LNCaP clone FGC (cell line): ENCODE measurements at regions not wholly inside any gene's neighbourhood (a gene's known extent, or its start where the extent isn't known, plus 50 kb on each side); places are given as distances from the start of the nearest gene placed in this dataset.

Experiments used
- DNase-seq: peaks from one replicate; pipeline ENCODE4 v3.0.0-alpha.2; 2011; ENCODE audit warnings: low read depth
- H3K4me3 ChIP-seq: 2 replicates; pipeline ENCODE4 v1.5.1; 2011; ENCODE audit warnings: mild to moderate bottlenecking, low read depth, low read length, control low read depth
- TF ChIP-seq, protein P1 (sequence below): IDR thresholded peaks from 2 replicates; pipeline ENCODE4 v1.5.1; 2012; ENCODE audit warnings: mild to moderate bottlenecking; ENCODE audit not compliant: control insufficient read depth, insufficient read depth; ENCODE audit errors: extremely low read depth

DNA sequence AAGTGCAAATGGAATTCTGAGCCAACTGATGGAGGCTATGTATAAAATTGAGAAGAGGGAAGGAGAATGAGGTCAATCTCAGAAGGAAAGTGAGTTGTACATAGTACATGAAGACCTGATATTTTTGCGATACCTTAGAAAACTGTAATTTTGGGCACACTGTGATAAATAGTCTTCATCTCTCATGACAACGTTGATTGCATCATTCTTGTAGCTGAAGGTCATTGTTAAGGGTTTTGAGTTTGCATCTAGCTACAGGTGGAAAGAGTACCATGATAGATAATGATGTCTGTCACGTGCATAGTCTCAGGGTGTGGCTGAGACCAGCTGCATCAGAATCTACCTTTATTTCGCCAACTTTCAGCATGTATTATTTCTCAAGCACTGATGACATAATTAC, 435.4 kb upstream of the MDFIC2 start:
- TF ChIP-seq, protein P1, sequence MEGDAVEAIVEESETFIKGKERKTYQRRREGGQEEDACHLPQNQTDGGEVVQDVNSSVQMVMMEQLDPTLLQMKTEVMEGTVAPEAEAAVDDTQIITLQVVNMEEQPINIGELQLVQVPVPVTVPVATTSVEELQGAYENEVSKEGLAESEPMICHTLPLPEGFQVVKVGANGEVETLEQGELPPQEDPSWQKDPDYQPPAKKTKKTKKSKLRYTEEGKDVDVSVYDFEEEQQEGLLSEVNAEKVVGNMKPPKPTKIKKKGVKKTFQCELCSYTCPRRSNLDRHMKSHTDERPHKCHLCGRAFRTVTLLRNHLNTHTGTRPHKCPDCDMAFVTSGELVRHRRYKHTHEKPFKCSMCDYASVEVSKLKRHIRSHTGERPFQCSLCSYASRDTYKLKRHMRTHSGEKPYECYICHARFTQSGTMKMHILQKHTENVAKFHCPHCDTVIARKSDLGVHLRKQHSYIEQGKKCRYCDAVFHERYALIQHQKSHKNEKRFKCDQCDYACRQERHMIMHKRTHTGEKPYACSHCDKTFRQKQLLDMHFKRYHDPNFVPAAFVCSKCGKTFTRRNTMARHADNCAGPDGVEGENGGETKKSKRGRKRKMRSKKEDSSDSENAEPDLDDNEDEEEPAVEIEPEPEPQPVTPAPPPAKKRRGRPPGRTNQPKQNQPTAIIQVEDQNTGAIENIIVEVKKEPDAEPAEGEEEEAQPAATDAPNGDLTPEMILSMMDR = no peak
- H3K4me3 ChIP-seq = no peak overlapping the region
- DNase-seq = no peak

DNA sequence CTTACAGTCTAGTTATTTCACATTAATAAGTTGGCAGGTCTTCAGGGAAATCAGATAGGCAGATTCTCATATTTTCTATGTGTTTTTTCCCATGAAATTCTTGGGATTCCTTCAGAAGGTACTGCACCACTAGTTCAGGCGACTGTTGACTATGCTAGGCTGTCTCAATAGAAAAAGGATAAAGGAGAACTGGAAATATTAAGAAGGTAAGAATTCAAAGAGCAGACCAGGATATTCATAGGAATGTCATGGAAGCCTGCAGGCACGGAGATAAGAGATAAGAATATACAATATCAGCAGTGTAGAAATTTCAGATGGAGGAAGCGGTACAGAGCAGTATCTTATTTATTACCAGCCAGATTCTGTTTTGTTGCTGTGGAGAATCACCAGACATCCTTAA, 432.1 kb upstream of the MDFIC2 start:
- no peak overlapping the region for H3K4me3 ChIP-seq
- TF ChIP-seq, protein P1 = no peak
- DNase-seq = no peak

DNA sequence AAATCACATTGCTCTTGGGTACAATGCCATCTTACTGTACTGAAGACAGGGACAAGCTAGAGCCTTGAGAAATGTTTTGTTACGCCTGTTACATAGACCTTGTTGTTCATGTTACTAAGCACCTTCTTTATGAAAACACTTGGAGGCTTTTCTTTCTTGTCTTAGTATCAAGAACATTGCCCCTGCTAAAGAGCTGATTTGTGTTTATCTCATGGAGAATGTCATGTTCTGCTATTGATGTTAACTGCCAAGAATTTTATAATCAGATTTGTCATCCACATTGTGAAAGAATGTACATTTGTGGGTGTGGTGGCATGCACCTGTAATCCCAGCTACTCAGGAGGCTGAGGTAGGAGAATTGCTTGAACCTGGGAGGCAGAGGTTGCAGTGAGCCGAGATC, 431.3 kb upstream of the MDFIC2 start:
- no peak for DNase-seq
- TF ChIP-seq, protein P1 = no peak
- no peak overlapping the region for H3K4me3 ChIP-seq

DNA sequence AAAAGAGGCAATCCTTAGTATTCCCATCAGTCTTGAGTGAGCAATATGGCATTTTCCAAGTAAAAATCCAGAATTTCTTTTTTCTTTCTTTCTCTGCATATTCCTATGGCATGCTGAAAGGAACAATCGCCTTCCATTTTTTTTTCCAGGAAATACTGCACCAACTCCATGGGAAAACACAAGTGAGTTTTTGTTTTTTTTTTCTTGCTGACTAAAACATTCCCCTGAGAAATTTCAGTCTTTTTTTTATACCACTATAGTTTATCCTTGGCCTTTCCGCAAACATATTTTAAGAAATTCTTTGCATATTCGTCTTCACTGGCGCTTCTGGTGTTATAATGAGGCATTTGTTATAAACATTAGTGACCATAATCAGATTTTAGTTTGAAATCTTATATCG, 429.6 kb upstream of the MDFIC2 start:
- TF ChIP-seq, protein P1 = no peak
- H3K4me3 ChIP-seq = no peak overlapping the region
- no peak for DNase-seq

DNA sequence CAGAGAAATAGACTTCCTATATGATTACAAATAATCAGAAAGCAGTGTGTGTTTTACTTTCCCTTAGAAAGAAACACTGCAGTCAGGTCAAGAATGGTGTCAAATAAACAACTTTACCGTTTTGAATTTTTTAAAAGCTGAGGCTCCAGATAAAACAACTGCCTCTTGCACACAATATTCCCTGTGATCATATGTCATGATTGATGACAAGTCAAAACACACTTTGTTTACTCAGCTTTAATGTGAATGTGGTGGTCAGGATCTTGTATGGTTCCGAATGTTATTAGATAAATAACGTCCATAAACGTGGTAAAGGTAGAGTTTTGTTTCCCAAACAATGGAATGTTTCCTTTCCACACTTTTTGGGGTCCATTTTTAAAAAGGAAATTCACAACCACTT, 428.4 kb upstream of the MDFIC2 start:
- no peak for DNase-seq
- TF ChIP-seq, protein P1 = no peak
- H3K4me3 ChIP-seq = no peak overlapping the region

DNA sequence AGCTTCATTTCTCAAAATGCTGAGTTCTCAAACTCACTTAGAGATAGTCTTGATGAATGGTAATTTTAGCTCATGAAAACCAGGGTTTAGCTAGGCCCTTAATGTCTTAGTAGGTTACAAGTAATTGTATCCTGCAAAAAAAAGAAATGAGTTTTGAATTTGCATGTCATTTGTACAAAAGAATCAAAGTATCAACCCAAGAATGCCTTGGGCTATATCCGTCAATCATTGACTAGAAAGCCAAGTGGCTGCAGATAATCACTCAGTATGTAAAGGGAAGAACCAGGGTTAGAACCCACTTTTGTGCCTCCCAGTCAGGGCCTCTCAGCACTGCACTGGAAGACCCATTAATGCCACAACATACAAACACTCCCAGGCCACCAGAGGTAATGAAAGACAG, 427.6 kb upstream of the MDFIC2 start:
- TF ChIP-seq, protein P1 = no peak
- DNase-seq = no peak
- no peak overlapping the region for H3K4me3 ChIP-seq

DNA sequence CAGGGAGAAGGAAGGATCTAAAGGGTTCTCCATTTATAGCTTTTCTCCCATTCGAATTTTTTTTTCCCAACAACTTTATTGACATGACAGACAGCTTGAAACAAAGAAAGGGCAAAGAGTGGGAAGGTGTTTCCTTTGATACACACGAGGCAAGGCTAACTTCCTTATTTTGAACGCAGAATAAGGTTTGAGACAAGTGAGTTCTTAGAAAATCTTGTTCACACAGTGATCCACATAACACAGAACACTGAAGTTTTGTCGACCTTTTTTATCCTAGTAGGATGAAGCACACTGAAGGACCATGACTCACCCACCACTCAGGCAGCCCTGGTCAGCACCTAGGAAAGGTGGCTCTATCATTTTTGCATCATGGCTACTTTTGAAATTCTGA, 425.8 kb upstream of the MDFIC2 start:
- no peak for DNase-seq
- H3K4me3 ChIP-seq = peak overlapping the region; percentile 16; the same call in 1 of the 2 replicates
- TF ChIP-seq, protein P1 = no peak
